MM.1S (cell line): ENCODE measurements at regions not wholly inside any gene's neighbourhood (a gene's known extent, or its start where the extent isn't known, plus 50 kb on each side); places are given as distances from the start of the nearest gene placed in this dataset.

Experiments used
- CTCF ChIP-seq: fragments of 300-600 bp; sonication (generic); IDR thresholded peaks from 2 replicates; pipeline ENCODE4 v1.5.1; 2016; ENCODE audit warnings: antibody characterized with exemption, low read length, mixed read lengths
- EZH2 ChIP-seq: fragments of 300-600 bp; sonication (generic); optimal IDR thresholded peaks from 2 replicates; pipeline ENCODE3; 2017; ENCODE audit warnings: low read depth, mild to moderate bottlenecking, antibody characterized with exemption, low read length, mixed read lengths
- EZH2phosphoT487 ChIP-seq: fragments of 300-600 bp; sonication (generic); IDR thresholded peaks from 2 replicates; pipeline ENCODE4 v1.6.1; 2018; ENCODE audit warnings: antibody characterized with exemption, low read length

GRCh38 chr12:107600581-107601144, 84.9 kb upstream of the PWP1 start:
- TF ChIP-seq CTCF: no peak
- no peak for TF ChIP-seq EZH2
- TF ChIP-seq EZH2phosphoT487: no peak
